ENCODE measurements at regions not wholly inside any gene's neighbourhood (a gene's known extent, or its start where the extent isn't known, plus 50 kb on each side); places are given as distances from the start of the nearest gene placed in this dataset.

GRCh38 chr9:80040457-80040856 lies 468.7 kb downstream of the TLE4 start:
- TF ChIP-seq CTCF (conservative IDR thresholded peaks at IDR 0.05; ENCODE audit: low read length), result no peak
- no peak for TF ChIP-seq EZH2phosphoT487 (IDR thresholded peaks at IDR 0.05; ENCODE audit: borderline replicate concordance)

All from Loucy (cell line).